ENCODE measurements at regions not wholly inside any gene's neighbourhood (a gene's known extent, or its start where the extent isn't known, plus 50 kb on each side); places are given as distances from the start of the nearest gene placed in this dataset.

DNA sequence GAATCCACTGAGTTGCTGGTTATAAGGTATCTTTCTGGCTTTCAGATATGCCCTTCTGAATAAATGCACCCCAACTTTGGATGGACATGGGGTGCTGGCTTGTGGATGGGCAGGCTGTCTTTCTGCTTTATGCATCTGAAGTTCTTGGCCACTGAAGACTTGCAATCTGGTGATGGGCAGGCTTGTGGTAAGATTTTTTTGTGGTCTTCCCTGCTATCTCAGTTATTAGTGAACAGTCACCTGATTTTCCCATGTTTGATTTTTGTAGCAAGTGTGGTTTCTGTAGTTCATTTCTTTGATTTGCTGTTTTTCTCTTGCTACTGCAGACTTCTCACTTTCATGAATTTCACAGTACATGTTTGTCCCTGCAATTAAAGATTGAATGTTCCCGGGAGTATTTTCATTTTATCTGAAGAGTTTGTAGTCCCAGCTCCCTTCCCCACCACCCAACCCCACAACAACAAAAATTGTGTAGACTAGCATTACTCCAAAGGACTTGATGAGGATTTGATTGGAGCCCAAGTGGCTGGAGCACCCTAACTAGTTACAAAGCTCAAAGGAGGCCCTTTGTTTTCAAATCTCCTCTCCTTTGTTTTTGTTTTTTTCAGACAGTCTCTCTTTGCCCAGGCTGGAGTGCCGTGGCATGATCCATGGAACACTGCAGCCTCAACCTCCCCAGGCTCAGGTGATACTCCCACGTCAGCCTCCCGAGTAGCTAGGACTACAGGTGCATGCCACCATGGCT lies 63.6 kb upstream of the MGAT5 start (continued):
- TF ChIP-seq, protein P1, sequence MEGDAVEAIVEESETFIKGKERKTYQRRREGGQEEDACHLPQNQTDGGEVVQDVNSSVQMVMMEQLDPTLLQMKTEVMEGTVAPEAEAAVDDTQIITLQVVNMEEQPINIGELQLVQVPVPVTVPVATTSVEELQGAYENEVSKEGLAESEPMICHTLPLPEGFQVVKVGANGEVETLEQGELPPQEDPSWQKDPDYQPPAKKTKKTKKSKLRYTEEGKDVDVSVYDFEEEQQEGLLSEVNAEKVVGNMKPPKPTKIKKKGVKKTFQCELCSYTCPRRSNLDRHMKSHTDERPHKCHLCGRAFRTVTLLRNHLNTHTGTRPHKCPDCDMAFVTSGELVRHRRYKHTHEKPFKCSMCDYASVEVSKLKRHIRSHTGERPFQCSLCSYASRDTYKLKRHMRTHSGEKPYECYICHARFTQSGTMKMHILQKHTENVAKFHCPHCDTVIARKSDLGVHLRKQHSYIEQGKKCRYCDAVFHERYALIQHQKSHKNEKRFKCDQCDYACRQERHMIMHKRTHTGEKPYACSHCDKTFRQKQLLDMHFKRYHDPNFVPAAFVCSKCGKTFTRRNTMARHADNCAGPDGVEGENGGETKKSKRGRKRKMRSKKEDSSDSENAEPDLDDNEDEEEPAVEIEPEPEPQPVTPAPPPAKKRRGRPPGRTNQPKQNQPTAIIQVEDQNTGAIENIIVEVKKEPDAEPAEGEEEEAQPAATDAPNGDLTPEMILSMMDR (IDR thresholded peaks at IDR 0.05; ENCODE audit: control extremely low read depth in 1 of 3, insufficient read depth in 1 of 3, low read depth in 1 of 3, low read length in 3 of 3): no peak
- TF ChIP-seq KDM4A (IDR thresholded peaks at IDR 0.05; ENCODE audit: low read depth, low read length, severe bottlenecking) (no peak), GABPA (IDR thresholded peaks at IDR 0.05; ENCODE audit: borderline replicate concordance, insufficient read depth, low read length) (no peak), SUZ12 (IDR thresholded peaks at IDR 0.05; ENCODE audit: low read length) (no peak), YY1 (IDR thresholded peaks at IDR 0.05; ENCODE audit: low read depth, low read length) (no peak), POLR2AphosphoS5 (IDR thresholded peaks at IDR 0.05; ENCODE audit: low read depth, low read length) (no peak), SP1 (IDR thresholded peaks at IDR 0.05; ENCODE audit: low read depth, low read length) (no peak)

All from H1 (cell line).